GM18868 (cell line): ENCODE measurements at regions not wholly inside any gene's neighbourhood (a gene's known extent, or its start where the extent isn't known, plus 50 kb on each side); places are given as distances from the start of the nearest gene placed in this dataset.
"Not testable (repeated sequence)": the region's sequence is repeated elsewhere in the genome, so short reads cannot be mapped to it uniquely, and the experiment has no call there.

Experiments
- ATAC-seq: cut with Tn5 transposase; IDR thresholded peaks from one replicate; pipeline ENCODE4 v1.9.1; 2021; ENCODE audit warnings: mild to moderate bottlenecking, moderate library complexity; ENCODE audit not compliant: unreplicated experiment

GRCh38 chr11:38751421-38751820 lies 2153.4 kb upstream of the RAG2 start:
- no peak for ATAC-seq

GRCh38 chr11:38746516-38746915 lies 2148.5 kb upstream of the RAG2 start:
- ATAC-seq: not testable (repeated sequence)

GRCh38 chr11:38723361-38723760 lies 2125.3 kb upstream of the RAG2 start:
- no peak for ATAC-seq

GRCh38 chr11:38721586-38722315 lies 2123.7 kb upstream of the RAG2 start:
- ATAC-seq: no peak

GRCh38 chr11:38718659-38719058 lies 2120.6 kb upstream of the RAG2 start:
- ATAC-seq: no peak

- ATAC-seq: no peak
Measured at GRCh38 chr11:38718049-38718448, 2120.0 kb upstream of the RAG2 start.

- no peak for ATAC-seq
Measured at GRCh38 chr11:38711110-38711509, 2113.1 kb upstream of the RAG2 start.

- no peak for ATAC-seq
Measured at GRCh38 chr11:38710262-38710661, 2112.2 kb upstream of the RAG2 start.

GRCh38 chr11:38700111-38700510 lies 2102.1 kb upstream of the RAG2 start:
- no peak for ATAC-seq

GRCh38 chr11:38693306-38693705 lies 2095.3 kb upstream of the RAG2 start:
- no peak for ATAC-seq

- ATAC-seq: not testable (repeated sequence)
Measured at GRCh38 chr11:38690211-38690610, 2092.2 kb upstream of the RAG2 start.

- no peak for ATAC-seq
Measured at GRCh38 chr11:38687008-38687407, 2089.0 kb upstream of the RAG2 start.

- ATAC-seq: no peak
Measured at GRCh38 chr11:38683484-38683883, 2085.4 kb upstream of the RAG2 start.

- no peak for ATAC-seq
Measured at GRCh38 chr11:38680746-38681145, 2082.7 kb upstream of the RAG2 start.

GRCh38 chr11:38680166-38680565 lies 2082.1 kb upstream of the RAG2 start:
- ATAC-seq: no peak

- no peak for ATAC-seq
Measured at GRCh38 chr11:38672445-38672844, 2074.4 kb upstream of the RAG2 start.

GRCh38 chr11:38667359-38667758 lies 2069.3 kb upstream of the RAG2 start:
- ATAC-seq: no peak

- ATAC-seq: no peak
Measured at GRCh38 chr11:38648604-38649003, 2050.6 kb upstream of the RAG2 start.

- no peak for ATAC-seq
Measured at GRCh38 chr11:38646382-38646781, 2048.3 kb upstream of the RAG2 start.

GRCh38 chr11:38640854-38641253 lies 2042.8 kb upstream of the RAG2 start:
- no peak for ATAC-seq

GRCh38 chr11:38612701-38613100 lies 2014.7 kb upstream of the RAG2 start:
- ATAC-seq: no peak

- not testable (repeated sequence) for ATAC-seq
Measured at GRCh38 chr11:38601371-38601770, 2003.3 kb upstream of the RAG2 start.

- no peak for ATAC-seq
Measured at GRCh38 chr11:38598418-38598817, 2000.4 kb upstream of the RAG2 start.
